Mucosa of rectum (tissue), 2 donors: ENCODE measurements at regions not wholly inside any gene's neighbourhood (a gene's known extent, or its start where the extent isn't known, plus 50 kb on each side); places are given as distances from the start of the nearest gene placed in this dataset.

ENCODE experiments used
- H3K27ac ChIP-seq, 2 donors: one replicate each; pipeline ENCODE4 v1.7.0; 2013; ENCODE audit warnings: inconsistent platforms in 2 of 2, low read depth in 2 of 2, low read length in 2 of 2
- H3K27me3 ChIP-seq, 2 donors: one replicate each; pipeline ENCODE4 v1.7.0; 2013; ENCODE audit warnings: low read length in 2 of 2; ENCODE audit not compliant: control insufficient read depth in 2 of 2, insufficient read depth in 2 of 2
- H3K36me3 ChIP-seq, 2 donors: one replicate each; pipeline ENCODE4 v1.7.0; 2013; ENCODE audit warnings: low read length in 2 of 2; ENCODE audit not compliant: control insufficient read depth in 2 of 2, insufficient read depth in 2 of 2
- H3K4me1 ChIP-seq, 2 donors: one replicate each; pipeline ENCODE4 v1.7.0; 2013; ENCODE audit warnings: low read length in 2 of 2, mild to moderate bottlenecking in 1 of 2; ENCODE audit not compliant: control insufficient read depth in 2 of 2, insufficient read depth in 2 of 2
- H3K4me3 ChIP-seq, 2 donors: one replicate each; pipeline ENCODE4 v1.7.0; 2013; ENCODE audit warnings: low read length in 2 of 2
- H3K9ac ChIP-seq, 2 donors: one replicate each; pipeline ENCODE4 v1.7.0; 2013; ENCODE audit warnings: low read length in 2 of 2, low read depth in 1 of 2, mild to moderate bottlenecking in 1 of 2
- H3K9me3 ChIP-seq, 2 donors: one replicate each; pipeline ENCODE4 v1.7.0; 2013; ENCODE audit warnings: low read length in 2 of 2; ENCODE audit not compliant: control insufficient read depth in 2 of 2
- donor health status: healthy.
- donor health status: Normal muscosa, but diverticular disease.

- Histone ChIP-seq H3K27ac (no peak overlapping the region), H3K9ac (no peak overlapping the region), H3K4me1 (no peaks in the 10 kb centered on the region), H3K27me3 (no peaks in the 10 kb centered on the region), H3K36me3 (no peaks in the 10 kb centered on the region), H3K4me3 (no peak overlapping the region), H3K9me3 (no peaks in the 10 kb centered on the region)
These were observed 449.3 kb upstream of the KLF4 start for GRCh38 chr9:107938801-107939386.

DNA sequence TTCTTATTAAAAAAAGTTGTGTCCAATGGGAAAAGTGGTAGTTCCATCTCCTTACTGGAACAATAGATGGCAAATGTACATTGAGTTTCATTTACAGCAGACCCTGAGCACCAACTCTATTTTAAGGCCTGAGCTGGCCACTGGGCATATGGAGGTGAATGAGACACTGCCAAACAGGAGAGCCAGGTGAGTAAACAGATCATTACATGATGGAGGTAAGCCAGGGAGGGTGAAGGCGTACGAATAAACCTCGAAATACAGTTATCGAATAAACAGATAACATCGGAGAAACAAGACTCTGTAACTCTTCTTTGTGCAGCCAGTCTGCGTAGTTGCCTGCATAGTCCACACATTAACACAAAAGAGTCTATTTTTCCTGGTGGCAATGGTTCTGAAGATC, 446.4 kb upstream of the KLF4 start:
- Histone ChIP-seq H3K9me3 (no peaks in the 10 kb centered on the region), H3K36me3 (no peaks in the 10 kb centered on the region), H3K27me3 (no peaks in the 10 kb centered on the region), H3K9ac (no peak overlapping the region), H3K4me1 (no peaks in the 10 kb centered on the region), H3K4me3 (no peak overlapping the region), H3K27ac (no peak overlapping the region)

GRCh38 chr9:107933516-107933915, 443.9 kb upstream of the KLF4 start:
- H3K27ac ChIP-seq = no peak overlapping the region
- H3K9me3 ChIP-seq = no peaks in the 10 kb centered on the region
- no peak overlapping the region for H3K9ac ChIP-seq
- no peaks in the 10 kb centered on the region for H3K36me3 ChIP-seq
- H3K4me1 ChIP-seq = peaks cover 2 to 11% of the 10 kb centered on the region in 2 donors
- H3K4me3 ChIP-seq = no peak overlapping the region
- no peaks in the 10 kb centered on the region for H3K27me3 ChIP-seq

- Histone ChIP-seq H3K27me3 (no peaks in the 10 kb centered on the region), H3K4me1 (peaks cover 3 to 11% of the 10 kb centered on the region in 2 donors), H3K9me3 (no peaks in the 10 kb centered on the region), H3K9ac (no peak overlapping the region), H3K4me3 (no peak overlapping the region), H3K27ac (no peak overlapping the region), H3K36me3 (no peaks in the 10 kb centered on the region)
These were observed 443.5 kb upstream of the KLF4 start for GRCh38 chr9:107933097-107933496.

- Histone ChIP-seq H3K27me3 (no peaks in the 10 kb centered on the region), H3K9ac (no peak overlapping the region), H3K27ac (no peak overlapping the region), H3K9me3 (no peaks in the 10 kb centered on the region), H3K4me3 (no peak overlapping the region), H3K4me1 (peaks cover 3 to 11% of the 10 kb centered on the region in 2 donors), H3K36me3 (no peaks in the 10 kb centered on the region)
These were observed 443.0 kb upstream of the KLF4 start for GRCh38 chr9:107932601-107933000.

GRCh38 chr9:107932046-107932445, 442.5 kb upstream of the KLF4 start:
- H3K27me3 ChIP-seq = no peaks in the 10 kb centered on the region
- H3K27ac ChIP-seq = no peak overlapping the region
- no peak overlapping the region for H3K4me3 ChIP-seq
- no peaks in the 10 kb centered on the region for H3K9me3 ChIP-seq
- no peaks in the 10 kb centered on the region for H3K36me3 ChIP-seq
- peaks cover 3 to 11% of the 10 kb centered on the region in 2 donors for H3K4me1 ChIP-seq
- H3K9ac ChIP-seq = no peak overlapping the region

DNA sequence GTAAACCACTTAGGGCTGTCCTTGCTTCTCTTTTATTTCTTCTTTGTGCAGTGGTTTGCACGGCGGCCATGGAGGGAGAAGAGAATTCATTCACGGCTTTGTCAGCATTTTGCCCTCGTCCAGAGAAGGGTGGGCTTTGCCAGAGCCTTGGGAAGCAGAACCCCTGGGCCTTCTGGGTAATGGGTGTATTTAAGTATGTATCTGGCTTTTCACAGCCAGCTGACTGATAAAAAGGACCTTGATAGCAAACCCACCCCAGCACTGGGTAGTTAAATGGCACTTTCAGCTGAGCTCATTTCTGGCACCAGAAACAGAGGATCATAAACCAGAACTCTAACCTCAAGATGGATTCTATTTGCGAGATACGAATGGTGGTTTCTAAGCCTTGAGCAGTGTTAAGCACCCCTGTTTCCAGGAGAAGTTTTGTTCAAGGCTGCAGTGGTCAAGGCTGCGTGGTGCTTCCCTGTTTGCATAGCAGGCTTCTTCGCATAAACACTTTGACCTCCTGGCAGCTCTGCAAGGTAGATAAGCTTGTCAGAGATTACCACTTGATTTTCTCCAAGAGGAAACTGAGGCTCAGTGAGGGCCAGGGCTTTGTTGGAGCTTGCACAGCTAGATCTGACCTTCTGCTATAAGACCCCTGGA, 441.6 kb upstream of the KLF4 start:
- no peak overlapping the region for H3K9ac ChIP-seq
- no peak overlapping the region for H3K4me3 ChIP-seq
- no peaks in the 10 kb centered on the region for H3K27me3 ChIP-seq
- H3K27ac ChIP-seq = no peak overlapping the region
- no peaks in the 10 kb centered on the region for H3K36me3 ChIP-seq
- H3K9me3 ChIP-seq = no peaks in the 10 kb centered on the region
- H3K4me1 ChIP-seq = peaks cover 3 to 11% of the 10 kb centered on the region in 2 donors

DNA sequence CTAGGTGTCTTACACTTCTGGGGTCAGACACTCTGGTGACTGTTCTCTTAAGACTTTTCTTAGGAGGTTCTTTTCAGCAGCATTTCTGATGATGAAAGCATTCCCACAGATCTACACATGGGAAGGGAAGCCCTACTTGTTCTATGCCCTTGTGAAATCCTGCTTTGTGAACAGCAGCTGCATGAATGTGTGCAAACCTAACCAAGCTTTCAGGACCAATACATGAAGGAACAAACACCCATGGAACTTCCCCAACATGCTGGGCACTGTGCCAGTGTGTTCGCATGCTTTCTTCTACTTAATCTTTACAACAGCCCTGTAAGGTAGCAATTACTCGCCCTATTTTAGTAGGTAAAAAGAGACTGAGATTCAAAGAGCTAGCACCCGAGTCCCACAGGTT, 439.9 kb upstream of the KLF4 start:
- Histone ChIP-seq H3K27ac (no peak overlapping the region), H3K27me3 (no peaks in the 10 kb centered on the region), H3K4me3 (no peak overlapping the region), H3K9ac (no peak overlapping the region), H3K9me3 (no peaks in the 10 kb centered on the region), H3K36me3 (no peaks in the 10 kb centered on the region), H3K4me1 (peaks cover 3 to 11% of the 10 kb centered on the region in 2 donors)

DNA sequence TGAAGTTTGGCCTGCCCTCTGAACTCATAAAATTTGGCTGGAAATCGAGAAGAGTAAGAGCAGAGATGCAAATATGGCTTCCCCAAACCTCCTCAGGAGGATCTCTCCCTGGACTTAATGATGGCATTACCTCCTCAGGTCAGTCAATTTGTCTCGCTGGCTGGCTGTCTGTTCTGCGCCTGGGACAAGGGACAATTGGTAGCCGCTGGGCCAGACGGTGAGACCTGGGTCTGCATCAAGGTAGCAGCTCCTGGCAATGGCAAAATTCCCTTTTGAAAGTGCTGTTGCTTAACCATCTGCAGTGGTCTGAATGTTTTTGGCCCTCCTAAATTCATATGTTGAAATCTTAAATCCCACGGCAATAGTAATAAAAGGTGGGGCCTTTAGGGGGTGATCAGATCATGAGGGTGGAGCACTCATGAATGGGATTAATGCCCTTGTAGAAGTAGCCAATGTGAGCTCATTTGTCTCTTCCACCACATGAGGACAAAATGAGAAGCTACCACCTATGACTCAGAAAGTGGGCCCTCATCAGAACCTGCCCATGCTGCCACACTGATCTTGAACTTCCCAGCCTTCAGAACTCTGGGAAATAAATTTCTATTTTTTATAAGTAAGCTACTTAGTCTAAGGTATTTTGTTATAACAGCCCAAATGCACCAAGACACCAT, 439.3 kb upstream of the KLF4 start:
- Histone ChIP-seq H3K4me3 (no peak overlapping the region), H3K4me1 (peaks cover 3 to 11% of the 10 kb centered on the region in 2 donors), H3K27ac (no peak overlapping the region), H3K9me3 (no peaks in the 10 kb centered on the region), H3K36me3 (no peaks in the 10 kb centered on the region), H3K27me3 (no peaks in the 10 kb centered on the region), H3K9ac (no peak overlapping the region)

DNA sequence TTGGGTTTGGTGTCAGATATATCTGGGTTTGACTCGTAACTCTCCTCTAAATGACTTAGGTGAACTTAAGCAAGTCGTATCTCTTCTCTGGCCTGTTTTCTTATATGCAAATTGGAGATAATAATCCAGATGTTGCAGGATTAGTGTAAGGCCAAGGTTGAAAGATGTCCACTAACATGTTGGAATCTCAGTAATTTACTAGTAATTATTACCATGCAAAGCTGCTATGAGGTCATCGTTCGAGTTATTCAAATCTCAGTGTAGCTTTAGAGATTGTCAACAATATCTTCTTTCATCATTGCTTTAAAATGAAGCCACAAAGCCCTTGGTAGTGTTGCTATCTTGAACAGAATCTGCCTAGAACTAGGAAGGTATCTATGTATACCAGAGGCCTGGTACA, 437.7 kb upstream of the KLF4 start:
- Histone ChIP-seq H3K27me3 (no peaks in the 10 kb centered on the region), H3K4me1 (peaks cover 3 to 11% of the 10 kb centered on the region in 2 donors), H3K9me3 (no peaks in the 10 kb centered on the region), H3K4me3 (no peak overlapping the region), H3K36me3 (no peaks in the 10 kb centered on the region), H3K27ac (no peak overlapping the region), H3K9ac (no peak overlapping the region)
